Frontal cortex (tissue), 3 donors: ENCODE measurements at regions not wholly inside any gene's neighbourhood (a gene's known extent, or its start where the extent isn't known, plus 50 kb on each side); places are given as distances from the start of the nearest gene placed in this dataset.
A peak's percentile ranks its signal among the peaks of the same experiment; 100 is the strongest.
"Not testable (repeated sequence)": the region's sequence is repeated elsewhere in the genome, so short reads cannot be mapped to it uniquely, and the experiment has no call there.

ENCODE experiments used
- DNase-seq, 2 donors: peaks; one replicate each; pipeline ENCODE4 v3.0.0; 2012; ENCODE audit warnings: low spot score in 2 of 2
- FAIRE-seq: peaks from 2 replicates; lab custom pipeline; 2012; peaks lifted over from hg19 to GRCh38; lab: Jason Lieb, UNC
- donor health status: control.
- donor health status: control.
- donor health status: control.

DNA sequence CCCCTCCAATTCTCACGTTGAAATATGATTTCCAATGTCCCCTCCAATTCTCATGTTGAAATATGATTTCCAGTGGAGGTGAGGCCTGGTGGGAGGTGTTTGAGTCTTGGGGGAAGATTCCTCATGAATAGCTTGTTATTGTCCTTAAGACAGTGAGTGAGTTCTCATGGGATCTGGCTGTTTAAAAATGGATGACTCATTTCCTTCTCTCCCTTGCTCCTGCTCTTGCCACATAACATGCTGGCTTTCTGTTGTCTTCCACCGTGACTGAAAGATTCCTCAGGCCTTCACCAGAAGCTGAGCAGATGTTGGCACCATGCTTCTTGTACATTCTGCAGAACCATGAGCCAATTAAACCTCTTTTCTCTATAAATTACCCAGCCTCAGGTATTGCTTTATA lies 346.8 kb upstream of the TECRL start:
- no peak for FAIRE-seq
- DNase-seq, result no peak

DNA sequence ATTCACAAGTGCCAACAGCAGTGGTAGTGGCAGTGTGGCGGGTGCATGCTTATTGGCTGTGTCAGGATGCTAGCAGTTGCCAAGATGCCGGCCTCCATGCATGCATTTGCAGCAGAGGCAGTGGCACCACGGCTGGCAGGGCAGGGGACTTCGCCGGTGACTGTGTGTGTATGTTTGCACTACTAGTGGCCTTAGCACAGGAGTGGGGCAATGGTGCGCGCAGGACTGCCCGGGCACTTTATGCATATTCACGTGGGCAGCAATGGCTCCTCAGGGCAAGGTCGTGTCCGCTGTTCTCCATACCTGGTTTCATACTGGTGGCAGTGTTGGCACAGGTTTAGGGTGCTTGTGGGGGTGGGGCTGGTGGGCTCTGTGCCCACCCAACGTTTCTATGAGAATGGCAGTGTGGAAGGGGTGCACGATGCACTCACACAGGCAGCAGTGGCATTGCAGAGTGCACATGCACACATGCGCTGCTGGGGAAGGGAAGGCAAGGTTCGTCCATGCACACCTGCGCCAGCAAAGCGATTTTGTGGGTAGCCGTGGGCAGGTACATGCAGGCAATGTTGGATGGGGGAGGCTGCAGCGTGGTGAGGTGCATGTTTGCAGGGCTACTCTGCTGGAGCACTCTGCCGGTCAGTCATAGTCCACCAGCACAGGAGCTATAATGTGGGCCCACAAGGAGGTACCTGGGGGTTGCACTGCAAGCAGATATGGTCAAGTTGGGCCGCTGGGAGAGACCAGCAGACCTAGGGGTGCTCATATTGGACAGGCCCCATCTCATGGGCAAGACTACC lies 338.9 kb upstream of the TECRL start:
- DNase-seq, result no peak

DNA sequence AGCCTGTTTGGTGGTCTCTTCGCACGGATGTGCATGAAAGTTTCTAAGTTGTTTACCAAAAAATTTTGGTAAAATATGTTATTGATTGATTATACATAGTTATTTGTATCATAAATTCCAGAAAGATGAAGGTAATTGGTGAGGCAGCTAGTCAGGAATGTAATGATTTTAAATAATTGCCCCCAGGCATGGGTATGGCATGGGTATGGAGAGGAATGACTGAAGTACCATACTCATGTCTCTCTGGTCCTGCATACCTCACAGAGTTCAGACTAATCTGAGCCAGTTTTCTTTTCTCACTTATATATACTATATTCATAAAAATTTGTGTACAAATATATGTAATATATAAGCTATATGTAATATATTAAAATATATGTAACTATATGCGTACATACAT lies 329.0 kb upstream of the TECRL start:
- no peak for FAIRE-seq
- DNase-seq, result no peak

More for the DNA sequence above, 338.9 kb upstream of the TECRL start:
- FAIRE-seq, result no peak

DNA sequence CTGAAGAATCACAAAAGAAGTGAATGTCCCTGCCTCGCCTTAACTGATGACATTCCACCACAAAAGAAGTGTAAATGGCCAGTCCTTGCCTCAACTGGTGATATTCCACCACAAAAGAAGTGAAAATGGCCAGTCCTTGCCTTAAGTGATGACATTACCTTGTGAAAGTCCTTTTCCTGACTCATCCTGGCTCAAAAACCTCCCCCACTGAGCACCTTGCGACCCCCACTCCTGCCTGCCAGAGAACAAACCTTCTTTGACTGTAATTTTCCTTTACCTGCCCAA lies 328.5 kb upstream of the TECRL start:
- FAIRE-seq, DNase-seq: not testable (repeated sequence)

DNA sequence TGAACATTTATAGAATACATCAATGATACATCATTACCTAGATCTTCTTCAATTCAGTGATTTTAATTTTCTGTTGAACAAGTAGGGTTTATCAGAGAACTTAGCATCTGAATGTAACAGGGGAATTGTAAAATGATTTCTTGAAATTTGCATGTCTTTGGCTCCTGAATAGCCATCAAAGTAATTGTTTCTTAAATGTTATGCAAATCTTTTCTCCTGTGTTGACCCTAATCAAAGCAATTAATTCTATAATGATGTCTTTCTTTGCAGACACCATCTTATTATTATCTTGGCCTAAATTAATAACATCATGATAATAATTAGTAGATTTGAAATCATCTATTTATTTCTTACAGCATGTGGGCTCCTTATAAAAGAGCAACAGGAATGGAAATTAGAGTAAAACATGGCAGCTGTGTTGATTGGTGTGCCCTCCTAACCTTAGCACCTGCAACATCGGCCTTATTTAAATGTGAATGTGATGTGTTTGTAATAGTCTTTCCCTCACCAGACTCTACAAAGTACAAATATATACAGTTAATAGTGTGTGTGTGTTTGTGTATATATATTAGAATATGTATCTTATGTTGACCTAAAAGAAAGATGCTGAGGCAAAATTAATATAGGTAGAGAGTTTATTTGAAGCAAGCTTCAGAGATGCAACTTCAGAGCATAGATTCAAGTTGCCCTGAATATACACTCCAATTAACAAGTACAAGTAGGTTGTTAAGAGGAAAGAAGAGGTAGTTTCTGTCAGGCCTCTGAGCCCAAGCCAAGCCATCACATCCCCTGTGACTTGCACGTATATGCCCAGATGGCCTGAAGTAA lies 328.0 kb upstream of the TECRL start:
- DNase-seq (no peak), FAIRE-seq (no peak)

DNA sequence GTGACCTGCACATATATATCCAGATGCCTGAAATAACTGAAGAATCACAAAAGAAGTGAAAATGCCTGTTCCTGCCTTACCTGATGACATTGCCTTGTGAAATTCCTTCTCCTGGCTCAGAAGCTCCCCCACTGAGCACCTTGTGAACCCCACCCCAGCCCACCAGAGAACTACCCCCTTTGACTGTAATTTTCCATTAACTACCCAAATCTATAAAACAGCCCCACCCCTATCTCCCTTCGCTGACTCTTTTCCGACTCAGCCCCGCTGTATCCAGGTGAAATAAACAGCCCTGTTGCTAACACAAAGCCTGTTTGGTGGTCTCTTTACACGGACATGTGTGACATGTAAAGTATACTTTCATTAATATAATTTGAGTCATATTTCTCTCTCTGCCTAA lies 320.3 kb upstream of the TECRL start:
- DNase-seq (no peak), FAIRE-seq (no peak)

DNA sequence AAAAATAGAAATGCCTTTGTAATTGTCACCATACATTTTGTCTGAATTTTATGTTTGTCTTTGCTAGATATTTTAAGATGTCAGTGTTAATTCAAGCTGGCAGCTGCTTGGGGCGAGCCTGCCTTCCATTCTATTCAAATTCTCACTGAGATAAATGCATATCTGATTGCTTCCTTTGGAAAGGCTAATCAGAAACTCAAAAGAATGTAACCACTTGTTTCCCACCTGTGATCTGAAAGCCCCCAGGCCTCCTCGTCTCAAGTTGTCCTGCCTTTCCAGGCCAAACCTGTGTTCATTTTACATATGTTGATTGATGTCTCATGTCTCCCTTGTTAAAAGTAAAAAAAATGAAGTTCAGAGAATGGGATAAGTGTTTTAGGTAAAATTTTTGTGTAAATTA lies 318.7 kb upstream of the TECRL start:
- FAIRE-seq (no peak), DNase-seq (no peak)

DNA sequence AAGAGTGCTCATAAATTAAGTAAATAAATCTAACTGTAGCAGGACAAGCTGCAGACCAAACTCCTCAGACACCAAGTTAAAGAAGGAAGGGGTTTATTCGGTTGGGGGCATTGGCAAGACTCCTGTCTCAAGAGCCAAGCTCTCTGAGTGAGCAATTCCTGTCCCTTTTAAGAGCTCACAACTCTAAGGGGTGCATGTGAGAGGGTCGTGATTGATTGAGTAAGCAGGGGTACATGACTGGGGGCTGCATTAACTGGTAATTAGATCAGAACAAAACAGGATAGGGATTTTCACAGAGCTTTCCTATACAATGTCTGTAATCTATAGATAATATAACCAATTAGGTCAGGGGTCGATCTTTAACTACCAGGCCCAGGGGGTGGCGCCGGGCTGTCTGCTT lies 318.1 kb upstream of the TECRL start:
- FAIRE-seq, DNase-seq: not testable (repeated sequence)

DNA sequence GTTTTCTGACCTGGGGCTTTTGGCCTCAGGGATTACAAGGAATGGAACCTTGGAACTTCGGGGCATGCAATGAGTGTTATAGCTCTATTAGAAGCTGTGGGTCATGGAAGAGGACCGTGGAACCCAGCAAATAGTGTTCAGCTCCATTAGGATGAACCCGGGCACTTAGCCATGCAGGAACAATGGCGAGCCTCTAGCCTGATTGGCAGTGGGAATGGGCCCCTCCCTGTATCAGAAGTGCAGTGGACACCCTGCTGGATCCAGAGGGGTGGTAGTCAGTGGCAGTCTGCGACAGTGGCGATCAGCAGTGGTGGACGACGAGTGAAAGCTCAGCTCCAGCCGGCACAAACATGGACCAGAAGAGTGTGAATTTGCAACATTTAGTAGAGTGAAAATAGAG lies 315.4 kb upstream of the TECRL start:
- FAIRE-seq (no peak), DNase-seq (no peak)

DNA sequence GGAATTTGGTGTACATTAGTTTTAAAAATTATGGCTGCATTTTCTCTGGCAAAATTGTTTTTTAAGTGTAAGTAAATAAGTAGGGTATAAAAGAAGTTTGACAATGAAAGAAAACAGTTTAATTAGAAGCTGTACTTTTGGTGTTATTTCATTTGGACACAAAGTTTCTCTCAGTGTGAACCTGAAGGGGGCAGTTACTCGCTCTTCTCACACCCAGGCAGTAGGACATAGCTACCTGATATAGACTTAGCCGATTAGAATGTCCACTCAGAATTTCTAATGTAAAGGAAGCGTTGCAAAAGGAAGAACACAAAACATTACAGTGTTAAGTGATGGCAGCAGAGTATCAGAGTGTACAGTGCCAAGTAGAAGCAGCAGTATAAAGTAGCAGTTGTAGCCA lies 311.9 kb upstream of the TECRL start:
- no peak for FAIRE-seq
- no peak for DNase-seq

DNA sequence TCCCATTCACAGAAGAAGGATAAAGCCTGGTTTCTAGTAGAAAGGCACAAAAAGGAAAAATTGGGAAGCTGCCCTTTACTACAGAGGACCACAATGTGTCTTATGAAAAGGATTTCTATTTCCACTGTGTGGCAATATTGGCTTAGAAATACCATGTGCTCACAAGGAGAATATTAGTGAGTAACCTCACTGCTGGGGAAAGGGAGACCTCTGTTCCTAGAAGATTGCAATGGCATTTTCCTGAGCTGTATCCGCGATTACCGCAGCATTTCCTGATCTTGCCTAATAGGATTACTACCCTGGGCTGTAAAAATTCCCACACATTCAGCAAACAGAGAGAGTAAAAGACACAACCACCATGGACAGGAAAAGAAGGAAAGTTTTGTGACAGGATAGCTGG lies 308.8 kb upstream of the TECRL start:
- no peak for DNase-seq
- no peak for FAIRE-seq

DNA sequence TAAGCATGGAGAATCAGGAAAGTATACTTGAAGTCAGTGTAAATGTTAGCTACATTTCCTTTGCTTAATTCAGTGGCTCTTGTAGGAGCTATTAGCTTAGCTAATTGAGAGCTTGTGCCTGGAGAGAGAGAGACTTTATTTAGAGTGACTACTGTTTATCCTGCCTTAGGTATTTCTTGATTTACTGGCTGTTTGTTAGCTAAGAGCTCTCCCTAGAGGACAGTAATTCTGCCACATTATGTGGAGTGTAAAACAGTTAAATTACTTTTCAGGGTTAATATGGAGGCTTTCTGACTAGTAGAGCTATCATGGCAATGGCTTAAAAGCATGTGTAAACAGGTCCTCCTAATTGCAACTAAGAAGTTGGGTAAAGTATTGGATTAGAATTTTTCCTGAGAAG lies 306.5 kb upstream of the TECRL start:
- DNase-seq (no peak), FAIRE-seq (no peak)

DNA sequence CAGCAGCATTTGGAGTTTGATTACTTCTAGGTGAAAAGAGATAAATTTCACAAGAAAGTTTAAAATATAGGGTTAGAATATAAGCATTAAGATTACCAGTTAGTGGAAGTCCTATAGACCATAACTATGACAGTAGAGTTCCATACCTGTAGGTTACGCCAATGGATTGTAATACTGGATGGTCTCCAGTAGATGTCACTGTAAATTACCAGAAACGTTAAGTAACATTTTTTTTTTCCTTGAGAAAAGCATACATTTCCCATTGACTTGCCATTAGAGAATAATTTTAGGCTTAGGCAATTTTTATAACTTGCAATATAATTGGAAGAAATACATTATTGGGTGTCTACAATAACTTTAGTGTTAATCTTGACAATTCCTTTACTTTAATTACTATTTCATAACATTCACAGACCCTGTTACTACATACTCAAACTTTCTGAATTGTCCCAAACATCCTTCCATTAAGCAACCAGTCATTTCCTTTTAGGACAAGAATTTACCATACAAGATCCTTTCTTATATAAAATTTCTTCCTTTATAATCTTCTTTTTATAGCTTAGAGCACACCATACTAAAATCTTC lies 304.1 kb upstream of the TECRL start:
- FAIRE-seq, result peak; percentile 70
- DNase-seq, result no peak

DNA sequence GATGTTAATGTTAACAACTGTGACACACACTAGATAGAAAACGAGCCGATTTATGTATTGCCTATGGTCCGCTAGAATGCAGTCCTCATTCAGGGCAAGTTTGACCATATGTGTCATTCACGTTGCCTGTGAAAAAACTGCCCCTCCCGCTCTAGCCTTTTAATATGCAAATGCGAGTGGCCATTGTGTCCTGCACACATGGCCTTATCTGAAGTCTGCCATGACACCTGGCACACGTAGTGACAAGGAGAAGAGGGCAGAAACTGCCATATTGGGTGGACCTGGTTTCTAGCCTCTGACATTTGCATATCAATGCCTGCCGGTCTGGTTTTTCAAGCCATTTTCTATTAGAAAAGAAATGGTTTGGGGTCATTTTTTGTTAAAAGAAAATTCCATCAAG lies 303.3 kb upstream of the TECRL start:
- DNase-seq (no peak), FAIRE-seq (no peak)

DNA sequence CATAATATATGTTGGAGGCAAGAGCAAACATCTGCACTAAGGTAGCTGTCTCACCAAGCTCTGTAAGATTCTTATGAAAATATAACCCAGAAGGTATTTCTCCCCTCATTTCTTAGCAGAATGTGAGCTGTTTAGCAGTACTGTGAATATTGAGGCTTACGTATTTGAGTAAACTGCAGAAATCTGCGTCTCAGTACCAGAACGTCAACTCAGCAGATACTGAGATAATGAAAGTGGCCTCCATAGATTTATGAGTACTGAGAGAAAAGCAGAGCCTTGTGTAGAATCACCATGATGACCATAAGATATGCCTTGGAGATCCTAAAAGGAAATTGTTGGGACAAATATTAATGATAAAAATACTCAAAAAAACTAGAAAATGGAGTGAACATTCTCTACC lies 296.7 kb upstream of the TECRL start:
- no peak for FAIRE-seq
- DNase-seq, result no peak

DNA sequence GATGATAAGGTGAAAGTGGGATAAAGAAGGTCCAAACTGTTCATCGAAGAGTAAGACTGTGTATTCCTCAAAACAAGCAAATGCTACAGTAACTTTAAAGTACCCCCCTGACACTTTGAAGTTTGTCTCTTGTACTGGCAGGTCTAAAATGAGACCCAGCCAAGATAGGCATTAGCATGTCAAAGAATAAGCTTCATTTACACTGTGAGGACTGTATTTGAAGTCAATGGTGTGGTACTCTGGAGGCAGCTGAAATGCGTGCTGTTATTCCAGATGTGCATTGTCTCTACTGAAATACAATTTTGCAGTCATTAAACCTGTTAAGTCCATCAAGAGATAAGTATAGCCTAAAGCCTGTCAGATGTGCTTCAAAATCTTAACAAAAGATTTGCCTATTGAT lies 288.9 kb upstream of the TECRL start:
- DNase-seq, result no peak
- FAIRE-seq, result no peak

DNA sequence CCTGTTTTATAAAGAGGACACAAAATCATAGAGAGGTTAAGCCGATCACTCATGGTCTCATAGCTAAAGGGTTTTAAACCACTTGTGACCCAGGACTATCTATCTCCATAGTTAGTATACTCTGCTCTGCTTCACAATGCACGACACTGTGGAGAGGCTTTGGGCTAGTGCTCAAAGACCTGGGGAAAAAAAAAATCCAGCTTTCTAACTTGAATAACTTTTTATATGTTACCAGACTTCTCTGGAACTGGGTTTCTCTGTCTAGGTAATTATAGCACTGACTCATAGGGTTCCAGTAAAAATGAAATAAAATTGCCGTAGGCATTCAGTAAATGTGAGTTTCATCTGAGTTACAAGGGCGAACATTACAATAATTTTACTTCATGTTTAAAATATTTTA lies 273.7 kb upstream of the TECRL start:
- DNase-seq, result no peak
- no peak for FAIRE-seq

DNA sequence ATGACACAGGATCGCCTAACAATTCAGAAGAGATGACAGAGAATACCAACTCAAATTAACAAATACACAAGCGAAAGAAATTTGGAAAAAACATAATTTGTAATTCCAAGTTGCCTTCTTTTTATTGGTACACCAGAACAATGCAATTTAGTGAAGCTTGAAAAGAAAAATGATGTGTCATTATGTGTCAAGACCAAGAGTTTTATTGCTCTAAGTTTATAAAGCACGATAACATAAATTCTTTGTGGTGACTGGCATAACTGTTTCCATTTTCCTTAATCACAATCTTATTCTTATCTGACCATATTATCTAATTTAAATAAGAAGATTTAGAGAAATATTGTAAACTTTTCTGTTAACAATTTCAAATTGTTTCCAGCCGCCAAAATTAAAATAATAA lies 273.2 kb upstream of the TECRL start:
- FAIRE-seq, result no peak

DNA sequence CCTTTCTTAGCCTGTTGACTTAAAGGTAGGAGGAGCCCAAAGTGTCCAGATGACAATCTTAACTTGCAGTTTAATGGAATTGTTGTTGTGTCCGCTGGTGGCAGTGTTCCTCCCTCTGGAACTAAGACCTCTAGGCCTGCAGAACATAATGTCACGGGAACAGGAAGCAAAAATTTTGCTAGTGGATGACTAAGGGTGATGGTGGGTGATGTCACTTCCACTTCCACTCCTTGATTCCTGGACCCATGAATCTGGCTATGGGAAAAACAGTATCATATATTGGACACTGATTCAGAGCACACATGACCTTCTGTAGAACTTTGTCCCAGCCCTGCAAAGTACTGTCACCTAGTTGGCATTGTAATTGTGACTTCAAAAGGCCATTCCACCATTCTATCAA lies 263.9 kb upstream of the TECRL start:
- FAIRE-seq, DNase-seq: not testable (repeated sequence)

More for the DNA sequence above, 273.2 kb upstream of the TECRL start:
- DNase-seq, result no peak

DNA sequence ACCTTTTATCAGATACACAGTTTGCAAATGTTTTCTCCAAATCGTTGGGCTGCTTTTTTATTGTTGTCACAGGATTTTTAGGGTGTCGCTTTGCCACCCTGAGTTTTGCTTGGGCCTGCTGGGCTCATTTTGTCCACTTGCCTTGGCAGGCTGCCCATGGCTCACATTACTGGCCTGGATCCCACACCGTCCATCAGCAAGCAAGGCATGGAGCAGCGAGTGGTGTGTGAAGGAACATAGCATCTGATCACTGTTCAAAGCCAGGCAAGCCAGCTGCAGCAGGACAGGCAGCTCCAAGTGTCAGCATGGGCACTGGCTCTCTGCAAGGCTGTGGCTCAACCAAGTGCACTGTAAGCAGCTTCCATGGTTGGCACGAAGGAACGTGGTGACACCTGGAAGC lies 261.4 kb upstream of the TECRL start:
- FAIRE-seq (no peak), DNase-seq (no peak)

DNA sequence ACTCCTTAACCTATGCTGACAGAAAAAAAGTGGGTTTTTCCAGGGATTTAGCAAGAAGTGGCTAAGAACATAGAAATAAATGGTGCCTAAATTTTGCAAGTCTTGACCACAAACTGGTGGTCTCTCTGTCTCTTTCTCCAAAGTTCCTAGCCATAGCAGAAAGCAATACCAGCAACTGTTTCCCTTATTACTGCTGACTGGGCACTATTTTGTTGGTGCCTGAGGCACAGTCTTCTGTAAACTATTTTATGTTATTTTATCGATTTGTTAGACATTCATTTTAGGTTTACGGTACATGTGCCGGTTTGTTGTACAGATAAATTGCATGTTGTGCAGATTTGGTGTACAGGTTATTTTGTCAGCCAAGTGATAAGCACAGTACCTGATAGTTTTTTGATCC lies 234.6 kb upstream of the TECRL start:
- no peak for FAIRE-seq
- no peak for DNase-seq
